ENCODE measurements at regions not wholly inside any gene's neighbourhood (a gene's known extent, or its start where the extent isn't known, plus 50 kb on each side); places are given as distances from the start of the nearest gene placed in this dataset.
A peak's percentile ranks its signal among the peaks of the same experiment; 100 is the strongest.

DNA sequence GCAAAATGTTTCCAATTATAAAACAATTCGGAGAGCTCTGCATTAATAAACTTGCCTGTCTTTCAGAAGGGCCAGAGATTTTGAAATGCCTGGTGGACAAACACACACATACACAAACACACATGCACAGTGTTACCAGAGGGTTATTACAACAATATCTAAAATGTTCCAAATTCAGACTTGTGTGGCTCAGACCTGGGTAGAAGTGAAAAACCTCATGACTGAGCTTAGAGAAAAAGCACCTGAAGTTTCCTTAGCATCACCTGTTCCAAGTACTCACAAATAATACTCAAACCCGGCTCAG lies 247.9 kb downstream of the FOXD2 start (continued):
- TF ChIP-seq, protein P1, sequence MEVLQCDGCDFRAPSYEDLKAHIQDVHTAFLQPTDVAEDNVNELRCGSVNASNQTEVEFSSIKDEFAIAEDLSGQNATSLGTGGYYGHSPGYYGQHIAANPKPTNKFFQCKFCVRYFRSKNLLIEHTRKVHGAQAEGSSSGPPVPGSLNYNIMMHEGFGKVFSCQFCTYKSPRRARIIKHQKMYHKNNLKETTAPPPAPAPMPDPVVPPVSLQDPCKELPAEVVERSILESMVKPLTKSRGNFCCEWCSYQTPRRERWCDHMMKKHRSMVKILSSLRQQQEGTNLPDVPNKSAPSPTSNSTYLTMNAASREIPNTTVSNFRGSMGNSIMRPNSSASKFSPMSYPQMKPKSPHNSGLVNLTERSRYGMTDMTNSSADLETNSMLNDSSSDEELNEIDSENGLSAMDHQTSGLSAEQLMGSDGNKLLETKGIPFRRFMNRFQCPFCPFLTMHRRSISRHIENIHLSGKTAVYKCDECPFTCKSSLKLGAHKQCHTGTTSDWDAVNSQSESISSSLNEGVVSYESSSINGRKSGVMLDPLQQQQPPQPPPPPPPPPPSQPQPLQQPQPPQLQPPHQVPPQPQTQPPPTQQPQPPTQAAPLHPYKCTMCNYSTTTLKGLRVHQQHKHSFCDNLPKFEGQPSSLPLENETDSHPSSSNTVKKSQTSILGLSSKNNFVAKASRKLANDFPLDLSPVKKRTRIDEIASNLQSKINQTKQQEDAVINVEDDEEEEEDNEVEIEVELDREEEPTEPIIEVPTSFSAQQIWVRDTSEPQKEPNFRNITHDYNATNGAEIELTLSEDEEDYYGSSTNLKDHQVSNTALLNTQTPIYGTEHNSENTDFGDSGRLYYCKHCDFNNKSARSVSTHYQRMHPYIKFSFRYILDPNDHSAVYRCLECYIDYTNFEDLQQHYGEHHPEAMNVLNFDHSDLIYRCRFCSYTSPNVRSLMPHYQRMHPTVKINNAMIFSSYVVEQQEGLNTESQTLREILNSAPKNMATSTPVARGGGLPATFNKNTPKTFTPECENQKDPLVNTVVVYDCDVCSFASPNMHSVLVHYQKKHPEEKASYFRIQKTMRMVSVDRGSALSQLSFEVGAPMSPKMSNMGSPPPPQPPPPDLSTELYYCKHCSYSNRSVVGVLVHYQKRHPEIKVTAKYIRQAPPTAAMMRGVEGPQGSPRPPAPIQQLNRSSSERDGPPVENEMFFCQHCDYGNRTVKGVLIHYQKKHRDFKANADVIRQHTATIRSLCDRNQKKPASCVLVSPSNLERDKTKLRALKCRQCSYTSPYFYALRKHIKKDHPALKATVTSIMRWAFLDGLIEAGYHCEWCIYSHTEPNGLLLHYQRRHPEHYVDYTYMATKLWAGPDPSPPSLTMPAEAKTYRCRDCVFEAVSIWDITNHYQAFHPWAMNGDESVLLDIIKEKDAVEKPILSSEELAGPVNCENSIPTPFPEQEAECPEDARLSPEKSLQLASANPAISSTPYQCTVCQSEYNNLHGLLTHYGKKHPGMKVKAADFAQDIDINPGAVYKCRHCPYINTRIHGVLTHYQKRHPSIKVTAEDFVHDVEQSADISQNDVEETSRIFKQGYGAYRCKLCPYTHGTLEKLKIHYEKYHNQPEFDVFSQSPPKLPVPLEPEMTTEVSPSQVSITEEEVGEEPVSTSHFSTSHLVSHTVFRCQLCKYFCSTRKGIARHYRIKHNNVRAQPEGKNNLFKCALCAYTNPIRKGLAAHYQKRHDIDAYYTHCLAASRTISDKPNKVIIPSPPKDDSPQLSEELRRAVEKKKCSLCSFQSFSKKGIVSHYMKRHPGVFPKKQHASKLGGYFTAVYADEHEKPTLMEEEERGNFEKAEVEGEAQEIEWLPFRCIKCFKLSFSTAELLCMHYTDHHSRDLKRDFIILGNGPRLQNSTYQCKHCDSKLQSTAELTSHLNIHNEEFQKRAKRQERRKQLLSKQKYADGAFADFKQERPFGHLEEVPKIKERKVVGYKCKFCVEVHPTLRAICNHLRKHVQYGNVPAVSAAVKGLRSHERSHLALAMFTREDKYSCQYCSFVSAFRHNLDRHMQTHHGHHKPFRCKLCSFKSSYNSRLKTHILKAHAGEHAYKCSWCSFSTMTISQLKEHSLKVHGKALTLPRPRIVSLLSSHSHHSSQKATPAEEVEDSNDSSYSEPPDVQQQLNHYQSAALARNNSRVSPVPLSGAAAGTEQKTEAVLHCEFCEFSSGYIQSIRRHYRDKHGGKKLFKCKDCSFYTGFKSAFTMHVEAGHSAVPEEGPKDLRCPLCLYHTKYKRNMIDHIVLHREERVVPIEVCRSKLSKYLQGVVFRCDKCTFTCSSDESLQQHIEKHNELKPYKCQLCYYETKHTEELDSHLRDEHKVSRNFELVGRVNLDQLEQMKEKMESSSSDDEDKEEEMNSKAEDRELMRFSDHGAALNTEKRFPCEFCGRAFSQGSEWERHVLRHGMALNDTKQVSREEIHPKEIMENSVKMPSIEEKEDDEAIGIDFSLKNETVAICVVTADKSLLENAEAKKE (CRISPR knock-in tag; IDR thresholded peaks at IDR 0.05) = no peak
- no peak for TF ChIP-seq ZNF331 (CRISPR knock-in tag; IDR thresholded peaks at IDR 0.05; ENCODE audit: low read depth)
- TF ChIP-seq, protein P2, sequence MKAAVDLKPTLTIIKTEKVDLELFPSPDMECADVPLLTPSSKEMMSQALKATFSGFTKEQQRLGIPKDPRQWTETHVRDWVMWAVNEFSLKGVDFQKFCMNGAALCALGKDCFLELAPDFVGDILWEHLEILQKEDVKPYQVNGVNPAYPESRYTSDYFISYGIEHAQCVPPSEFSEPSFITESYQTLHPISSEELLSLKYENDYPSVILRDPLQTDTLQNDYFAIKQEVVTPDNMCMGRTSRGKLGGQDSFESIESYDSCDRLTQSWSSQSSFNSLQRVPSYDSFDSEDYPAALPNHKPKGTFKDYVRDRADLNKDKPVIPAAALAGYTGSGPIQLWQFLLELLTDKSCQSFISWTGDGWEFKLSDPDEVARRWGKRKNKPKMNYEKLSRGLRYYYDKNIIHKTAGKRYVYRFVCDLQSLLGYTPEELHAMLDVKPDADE (IDR thresholded peaks at IDR 0.05) = no peak
- no peak for TF ChIP-seq EZH2 (IDR thresholded peaks at IDR 0.05; ENCODE audit: low read depth, unreplicated experiment)
- no peak for TF ChIP-seq CREB1 (CRISPR knock-in tag; IDR thresholded peaks at IDR 0.05; ENCODE audit: low read depth)
- no peak for TF ChIP-seq POLR2AphosphoS5 (IDR thresholded peaks at IDR 0.05; ENCODE audit: low read depth)

GRCh38 chr1:47686731-47687630 lies 249.1 kb downstream of the FOXD2 start:
- Histone ChIP-seq H4K20me1 (replicated peaks; ENCODE audit: insufficient read depth) (no peaks in the 10 kb centered on the region), H3K4me2 (peak overlapping the region; percentile 69), H3K79me2 (replicated peaks; ENCODE audit: insufficient read depth) (no peaks in the 10 kb centered on the region), H3K4me1 (ENCODE audit: insufficient read depth) (peaks cover 39% of the 10 kb centered on the region), H3K4me3 (peak overlapping the region; percentile 5; the same call in 1 of the 2 replicates), H2AFZ (peak overlapping the region; percentile 96), H3K36me3 (ENCODE audit: insufficient read depth) (no peaks in the 10 kb centered on the region), H3K27me3 (ENCODE audit: insufficient read depth) (no peaks in the 10 kb centered on the region), H3F3A (replicated peaks; ENCODE audit: low read depth) (no peaks in the 10 kb centered on the region), H3K9me2 (ENCODE audit: insufficient read depth) (no peaks in the 10 kb centered on the region), H3K27ac (ENCODE audit: low read depth) (peak overlapping the region; percentile 57; the same call in 1 of the 2 replicates)
- H3K36me3 Mint-ChIP-seq (ENCODE audit: low read depth) = no peaks in the 10 kb centered on the region
- ATAC-seq (peak; percentile 57), DNase-seq (ENCODE audit: low spot score) (peak; percentile 64)
- peak overlapping the region; percentile 32; the same call in 1 of the 3 replicates for H3K4me3 Mint-ChIP-seq
- H3K9me3 Mint-ChIP-seq = no peaks in the 10 kb centered on the region
- H3K27ac Mint-ChIP-seq = no peak overlapping the region; the same call in none of the 2 replicates
- peaks cover 8% of the 10 kb centered on the region for H3K27me3 Mint-ChIP-seq (ENCODE audit: insufficient read depth, low read depth, poor library complexity)
- H3K4me1 Mint-ChIP-seq = peaks cover 43% of the 10 kb centered on the region
- TF ChIP-seq CREB1 (CRISPR knock-in tag; IDR thresholded peaks at IDR 0.05; ENCODE audit: low read depth) (no peak), EZH2phosphoT487 (IDR thresholded peaks at IDR 0.05; ENCODE audit: unreplicated experiment) (no peak), STAT1 (IDR thresholded peaks at IDR 0.05; ENCODE audit: unreplicated experiment) (no peak), ZNF331 (CRISPR knock-in tag; IDR thresholded peaks at IDR 0.05; ENCODE audit: low read depth) (no peak), CTCF (conservative IDR thresholded peaks at IDR 0.05; ENCODE audit: low read depth in 2 of 2) (no peak), EZH2 (IDR thresholded peaks at IDR 0.05; ENCODE audit: low read depth, unreplicated experiment) (no peak), POLR2AphosphoS5 (IDR thresholded peaks at IDR 0.05; ENCODE audit: low read depth) (no peak), JUNB (IDR thresholded peaks at IDR 0.05; ENCODE audit: unreplicated experiment) (no peak), ZNF114 (CRISPR knock-in tag; IDR thresholded peaks at IDR 0.05) (no peak), NANOG (IDR thresholded peaks at IDR 0.05; ENCODE audit: borderline replicate concordance) (no peak)
